Heart left ventricle (tissue), 13 donors: ENCODE measurements at regions not wholly inside any gene's neighbourhood (a gene's known extent, or its start where the extent isn't known, plus 50 kb on each side); places are given as distances from the start of the nearest gene placed in this dataset.

Source experiments
- POLR2A ChIP-seq, 2 donors: fragments of 450-650 bp; IDR thresholded peaks; one replicate each; pipeline ENCODE4 v1.6.1; 2017; ENCODE audit warnings: antibody characterized with exemption in 2 of 2, mild to moderate bottlenecking in 2 of 2, moderate library complexity in 2 of 2
- TF ChIP-seq, protein P1 (sequence below), 12 donors: fragments of 200-600 bp; sonication (generic) in 4 of 12; IDR thresholded peaks; one replicate each; pipeline versions ENCODE4 v1.5.0 to v1.8.0; 2018 to 2022; ENCODE audit warnings: antibody characterized with exemption in 12 of 12, mild to moderate bottlenecking in 5 of 12
- donor health status: ischemic (EF 13 %, LVEDD 7.1; RV severe dilation, severe dysfunction).
- donor health status: DM: no; HTN: yes; CAD: no.
- donor health status: DM: no; HTN: no; CAD: no.
- donor health status: ischemic (EF 25% LVEDD 6.9; RV normal size, moderate dysfunction).
- donor health status: ischemic (EF 25% LVEDD 5.7; RV mildly dilated, moderate dysfunction).
- donor health status: ischemic (EF 35%, LVEDD 5.7; RV mildly dilated, moderate dysfunction).
- donor health status: nonischemic (EF 11% LVEDD 7.7; RV severe dilation, severe dysfunction).
- donor health status: DM: yes; HTN: yes; CAD: no.
- donor health status: PGD.
- donor health status: ischemic (EF 29% LVEDD 5.4; RV normal size, mild dysfunction).
- donor health status: nonischemic (EF 23%, LVEDD 6.1; RV moderate dilation, normal function).

DNA sequence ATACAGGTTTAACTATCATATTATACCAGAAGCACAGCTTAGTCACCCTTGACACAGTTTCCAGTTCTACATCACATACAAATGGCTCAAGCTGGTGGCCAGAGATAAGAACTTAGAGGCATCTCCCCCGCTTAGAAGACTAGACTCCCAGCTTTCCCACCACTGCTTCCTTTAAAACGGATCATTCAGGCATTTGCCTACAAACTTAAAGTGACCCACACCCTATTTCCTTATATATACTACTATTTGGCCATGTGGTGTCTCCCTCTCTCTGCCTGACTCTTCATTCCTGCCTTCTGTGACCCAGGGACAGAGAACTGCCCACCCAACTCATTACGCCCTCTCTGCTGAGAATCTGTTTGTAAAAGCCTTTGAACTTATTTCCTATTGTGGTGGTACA, 781.2 kb upstream of the DIAPH2 start:
- TF ChIP-seq, protein P1, sequence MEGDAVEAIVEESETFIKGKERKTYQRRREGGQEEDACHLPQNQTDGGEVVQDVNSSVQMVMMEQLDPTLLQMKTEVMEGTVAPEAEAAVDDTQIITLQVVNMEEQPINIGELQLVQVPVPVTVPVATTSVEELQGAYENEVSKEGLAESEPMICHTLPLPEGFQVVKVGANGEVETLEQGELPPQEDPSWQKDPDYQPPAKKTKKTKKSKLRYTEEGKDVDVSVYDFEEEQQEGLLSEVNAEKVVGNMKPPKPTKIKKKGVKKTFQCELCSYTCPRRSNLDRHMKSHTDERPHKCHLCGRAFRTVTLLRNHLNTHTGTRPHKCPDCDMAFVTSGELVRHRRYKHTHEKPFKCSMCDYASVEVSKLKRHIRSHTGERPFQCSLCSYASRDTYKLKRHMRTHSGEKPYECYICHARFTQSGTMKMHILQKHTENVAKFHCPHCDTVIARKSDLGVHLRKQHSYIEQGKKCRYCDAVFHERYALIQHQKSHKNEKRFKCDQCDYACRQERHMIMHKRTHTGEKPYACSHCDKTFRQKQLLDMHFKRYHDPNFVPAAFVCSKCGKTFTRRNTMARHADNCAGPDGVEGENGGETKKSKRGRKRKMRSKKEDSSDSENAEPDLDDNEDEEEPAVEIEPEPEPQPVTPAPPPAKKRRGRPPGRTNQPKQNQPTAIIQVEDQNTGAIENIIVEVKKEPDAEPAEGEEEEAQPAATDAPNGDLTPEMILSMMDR (IDR thresholded peaks at IDR 0.05), result no peak
- TF ChIP-seq POLR2A (IDR thresholded peaks at IDR 0.05), result no peak
